Prostate gland (tissue), 2 donors: ENCODE measurements at regions not wholly inside any gene's neighbourhood (a gene's known extent, or its start where the extent isn't known, plus 50 kb on each side); places are given as distances from the start of the nearest gene placed in this dataset.

ENCODE experiments used
- DNase-seq: peaks from one replicate; pipeline ENCODE4 v3.0.0-alpha.2; 2019; ENCODE audit warnings: low spot score
- H3K27ac ChIP-seq, 2 donors: fragments of 200-600 bp; sonication (generic); 2 replicates each; pipeline ENCODE4 v1.5.1; 2017 to 2019
- H3K27me3 ChIP-seq: fragments of 200-600 bp; sonication (generic); replicated peaks from 2 replicates; pipeline ENCODE4 v1.5.1; 2019; ENCODE audit not compliant: insufficient read depth
- H3K36me3 ChIP-seq, 2 donors: fragments of 200-600 bp; sonication (generic); 1 replicate in 1 of 2; 2 replicates in 1 of 2; pipeline versions ENCODE4 v1.5.1 to v1.8.1; 2017 to 2019
- H3K4me1 ChIP-seq: fragments of 200-600 bp; sonication (generic); replicated peaks from 2 replicates; pipeline ENCODE4 v1.5.1; 2019
- H3K4me3 ChIP-seq, 2 donors: fragments of 200-600 bp; sonication (generic); 2 replicates each; pipeline ENCODE4 v1.5.1; 2017 to 2019
- H3K9me3 ChIP-seq: fragments of 200-600 bp; sonication (generic); 2 replicates; pipeline ENCODE4 v1.5.1; 2017
- POLR2A ChIP-seq: fragments of 450-650 bp; IDR thresholded peaks from one replicate; pipeline ENCODE4 v1.6.1; 2016; ENCODE audit warnings: antibody characterized with exemption, mild to moderate bottlenecking
- POLR2AphosphoS5 ChIP-seq: sonication (generic); formaldehyde crosslinking; IDR thresholded peaks from one replicate; pipeline ENCODE4 v1.6.1; 2017; ENCODE audit warnings: antibody characterized with exemption
- WGBS: methylation state at CpG from one replicate; pipeline ENCODE4 v1.1.5; 2018; 5-methylcytosine and 5-hydroxymethylcytosine counted together
- intact Hi-C: fragments of 100-400 bp; cut with DNase I; formaldehyde crosslinking; loops from one replicate; pipeline ENCODE4 v1.14.2; 2022
- TF ChIP-seq, protein P1 (sequence below), 4 experiments: fragments of 200-600 bp in 2 of 4; fragments of 450-650 bp in 2 of 4; sonication (generic) in 2 of 4; IDR thresholded peaks; 1 replicate in 3 of 4; 2 replicates in 1 of 4; pipeline ENCODE4 v1.5.1; 2016 to 2019; ENCODE audit warnings: antibody characterized with exemption in 4 of 4, mild to moderate bottlenecking in 2 of 4, moderate library complexity in 2 of 4

DNA sequence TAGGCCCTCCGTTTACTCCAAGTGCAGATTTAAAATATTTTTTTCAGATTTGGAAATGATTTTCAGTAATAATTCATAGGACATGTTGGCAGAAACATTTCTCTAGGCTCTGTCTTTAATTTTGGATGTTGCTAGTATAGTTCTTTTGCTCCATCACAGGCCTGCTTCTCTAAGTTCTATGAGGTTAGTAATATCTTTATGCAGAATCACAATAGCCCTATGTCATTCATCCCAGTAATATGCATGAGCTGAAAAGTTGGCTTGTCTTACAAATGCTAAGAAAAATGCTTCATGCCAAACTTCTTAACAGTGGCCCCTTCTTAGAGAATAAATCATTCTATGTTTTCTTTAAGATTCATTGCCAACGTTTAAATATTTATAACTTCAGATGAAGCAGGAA is 148.3 kb upstream of the TLL1 start:
- Histone ChIP-seq H3K9me3 (no peaks in the 10 kb centered on the region), H3K4me3 (no peak overlapping the region), H3K36me3 (no peaks in the 10 kb centered on the region), H3K27ac (no peak overlapping the region), H3K27me3 (no peaks in the 10 kb centered on the region), H3K4me1 (no peaks in the 10 kb centered on the region)
- no peak for DNase-seq
- intact Hi-C loops = no loop called here
- TF ChIP-seq, protein P1, sequence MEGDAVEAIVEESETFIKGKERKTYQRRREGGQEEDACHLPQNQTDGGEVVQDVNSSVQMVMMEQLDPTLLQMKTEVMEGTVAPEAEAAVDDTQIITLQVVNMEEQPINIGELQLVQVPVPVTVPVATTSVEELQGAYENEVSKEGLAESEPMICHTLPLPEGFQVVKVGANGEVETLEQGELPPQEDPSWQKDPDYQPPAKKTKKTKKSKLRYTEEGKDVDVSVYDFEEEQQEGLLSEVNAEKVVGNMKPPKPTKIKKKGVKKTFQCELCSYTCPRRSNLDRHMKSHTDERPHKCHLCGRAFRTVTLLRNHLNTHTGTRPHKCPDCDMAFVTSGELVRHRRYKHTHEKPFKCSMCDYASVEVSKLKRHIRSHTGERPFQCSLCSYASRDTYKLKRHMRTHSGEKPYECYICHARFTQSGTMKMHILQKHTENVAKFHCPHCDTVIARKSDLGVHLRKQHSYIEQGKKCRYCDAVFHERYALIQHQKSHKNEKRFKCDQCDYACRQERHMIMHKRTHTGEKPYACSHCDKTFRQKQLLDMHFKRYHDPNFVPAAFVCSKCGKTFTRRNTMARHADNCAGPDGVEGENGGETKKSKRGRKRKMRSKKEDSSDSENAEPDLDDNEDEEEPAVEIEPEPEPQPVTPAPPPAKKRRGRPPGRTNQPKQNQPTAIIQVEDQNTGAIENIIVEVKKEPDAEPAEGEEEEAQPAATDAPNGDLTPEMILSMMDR (IDR thresholded peaks at IDR 0.05) = no peak
- TF ChIP-seq POLR2AphosphoS5 (no peak), POLR2A (no peak)
- 49% methylated on average over 2 of the region's 2 CpGs for WGBS

DNA sequence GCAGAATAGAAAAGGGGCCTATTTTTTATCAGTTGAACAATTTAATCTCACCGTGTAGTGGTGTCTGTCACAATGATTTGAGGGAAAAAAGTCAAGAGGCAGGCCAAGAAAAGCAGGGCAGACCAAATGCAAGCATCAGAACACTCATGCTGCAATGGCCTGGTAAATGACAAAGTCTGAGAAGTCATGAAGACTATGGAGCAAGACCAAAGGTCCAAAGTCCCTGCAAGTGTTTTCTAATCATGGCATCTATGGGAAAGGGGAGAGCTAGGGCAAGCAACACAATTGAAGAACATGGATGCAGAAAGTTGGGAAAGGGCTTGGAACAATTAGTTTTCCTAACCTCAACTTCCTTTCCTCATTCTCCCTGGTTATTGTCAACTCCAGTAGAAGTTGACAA is 147.7 kb upstream of the TLL1 start:
- intact Hi-C loops = no loop called here
- TF ChIP-seq, protein P1 (IDR thresholded peaks at IDR 0.05) = no peak
- TF ChIP-seq POLR2A (no peak), POLR2AphosphoS5 (no peak)
- no peaks in the 10 kb centered on the region for H3K27me3 ChIP-seq
- no peaks in the 10 kb centered on the region for H3K9me3 ChIP-seq
- no peaks in the 10 kb centered on the region for H3K36me3 ChIP-seq
- no peaks in the 10 kb centered on the region for H3K4me1 ChIP-seq
- H3K4me3 ChIP-seq = no peak overlapping the region
- 78% methylated on average over 1 of the region's 1 CpG for WGBS
- no peak for DNase-seq
- no peak overlapping the region for H3K27ac ChIP-seq

DNA sequence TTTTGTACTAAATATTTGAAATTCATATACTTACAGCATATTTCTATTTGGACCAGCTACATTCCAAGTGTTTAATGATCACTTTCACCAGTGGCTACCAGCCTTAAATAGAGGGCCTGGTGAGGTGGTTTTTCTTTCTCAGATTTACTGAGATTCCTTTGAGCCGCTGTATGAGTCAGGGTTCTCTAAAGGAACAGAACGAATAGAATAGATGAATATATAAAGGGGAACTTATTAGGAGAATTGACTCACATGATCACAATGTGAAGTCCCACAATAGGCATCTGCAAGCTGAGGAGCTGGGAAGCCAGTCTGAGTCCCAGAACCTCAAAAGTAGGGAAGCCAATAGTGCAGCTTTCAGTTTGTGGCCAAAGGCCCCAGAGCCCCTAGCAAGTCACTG is 146.2 kb upstream of the TLL1 start:
- intact Hi-C loops = no loop called here
- no peak for DNase-seq
- 90% methylated on average over 2 of the region's 2 CpGs for WGBS

DNA sequence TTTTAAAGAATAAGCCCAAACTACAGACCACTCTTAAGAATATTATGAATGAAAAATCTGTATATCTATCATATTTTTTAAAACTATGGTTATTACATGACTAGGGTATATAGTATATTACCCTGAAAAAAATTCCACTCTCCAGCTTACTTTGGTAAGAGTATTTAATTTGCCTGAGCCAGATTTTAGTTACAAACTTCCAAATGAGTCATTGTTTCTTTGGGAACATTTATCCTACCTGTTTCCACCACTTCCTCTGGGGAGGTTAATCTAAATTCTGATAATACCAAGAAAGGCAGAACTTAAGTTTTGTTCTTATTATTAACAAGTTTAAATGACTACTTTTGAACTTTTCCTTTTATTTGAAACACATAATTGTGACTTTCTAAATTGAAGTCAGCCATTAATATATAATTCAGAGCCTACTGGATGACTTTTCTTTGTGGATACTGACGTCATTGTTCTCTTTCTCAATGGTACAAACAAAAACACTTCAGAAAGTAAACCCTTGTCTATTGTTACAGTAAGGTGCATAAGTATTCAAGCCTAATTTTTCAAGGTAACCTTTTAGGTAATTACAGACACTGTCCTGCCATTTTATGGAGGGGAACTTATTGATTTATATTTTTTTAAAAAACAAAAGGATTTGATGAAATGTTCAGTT is 135.6 kb upstream of the TLL1 start:
- 74% methylated on average over 1 of the region's 1 CpG for WGBS
- Histone ChIP-seq H3K27ac (no peak overlapping the region), H3K4me3 (no peak overlapping the region), H3K4me1 (no peaks in the 10 kb centered on the region), H3K9me3 (no peaks in the 10 kb centered on the region), H3K27me3 (no peaks in the 10 kb centered on the region), H3K36me3 (no peaks in the 10 kb centered on the region)
- intact Hi-C loops = no loop called here
- TF ChIP-seq, protein P1 (IDR thresholded peaks at IDR 0.05) = no peak
- TF ChIP-seq POLR2AphosphoS5 = no peak
- DNase-seq = no peak

More for the DNA sequence above, 146.2 kb upstream of the TLL1 start:
- TF ChIP-seq, protein P1 (IDR thresholded peaks at IDR 0.05) = no peak
- TF ChIP-seq POLR2A = no peak
- no peak for TF ChIP-seq POLR2AphosphoS5
- Histone ChIP-seq H3K4me1 (no peaks in the 10 kb centered on the region), H3K27ac (no peak overlapping the region), H3K9me3 (no peaks in the 10 kb centered on the region), H3K36me3 (no peaks in the 10 kb centered on the region), H3K4me3 (no peak overlapping the region), H3K27me3 (no peaks in the 10 kb centered on the region)

DNA sequence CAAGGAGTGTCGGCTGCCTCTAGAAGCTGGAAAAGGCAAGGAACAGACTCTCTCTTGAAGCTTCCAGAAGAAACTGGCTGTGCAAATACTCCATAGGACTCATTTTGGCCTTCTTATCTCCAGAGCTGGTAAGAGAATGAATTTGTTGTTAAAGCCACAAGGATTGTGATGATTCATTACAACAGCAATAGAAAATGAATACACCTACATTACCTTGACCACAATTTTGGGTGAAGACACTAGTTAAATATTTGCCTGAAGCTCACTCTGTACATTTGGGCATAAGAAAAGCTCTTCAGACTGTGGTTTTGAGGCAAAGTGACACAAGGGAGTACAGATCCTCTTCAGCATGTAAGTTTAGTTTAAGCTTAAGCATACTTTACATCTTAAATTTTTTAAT is 134.5 kb upstream of the TLL1 start:
- Histone ChIP-seq H3K36me3 (no peaks in the 10 kb centered on the region), H3K9me3 (no peaks in the 10 kb centered on the region), H3K4me3 (no peak overlapping the region), H3K4me1 (no peaks in the 10 kb centered on the region), H3K27me3 (no peaks in the 10 kb centered on the region), H3K27ac (no peak overlapping the region)
- 53% methylated on average over 1 of the region's 1 CpG for WGBS
- intact Hi-C loops = no loop called here
- TF ChIP-seq, protein P1 (IDR thresholded peaks at IDR 0.05) = no peak
- TF ChIP-seq POLR2A (no peak), POLR2AphosphoS5 (no peak)
- DNase-seq = no peak
